Left colon (tissue), 2 donors: ENCODE measurements at regions not wholly inside any gene's neighbourhood (a gene's known extent, or its start where the extent isn't known, plus 50 kb on each side); places are given as distances from the start of the nearest gene placed in this dataset.

ENCODE experiments used
- ATAC-seq: fragments of 200-7000 bp; cut with Tn5 transposase; one replicate; pipeline ENCODE4 v1.9.1; 2020; ENCODE audit warnings: mild to moderate bottlenecking, moderate library complexity
- DNase-seq, 2 donors: peaks; one replicate each; pipeline ENCODE4 v3.0.0-alpha.2; 2020
- intact Hi-C, 2 donors: fragments of 100-400 bp; cut with DNase I in 1 of 2; cut with micrococcal nuclease in 1 of 2; formaldehyde crosslinking; loops; one replicate each; pipeline versions ENCODE4 v1.11.2 to v1.14.0; 2022; cut with DNase I, micrococcal nuclease
- donor health status: DM: no; HTN: no; CAD: no.
- donor health status: DM: yes; HTN: yes; CAD: no.

- intact Hi-C loops: no loop called here
- ATAC-seq (no peak), DNase-seq (no peak)
Observed at GRCh38 chr14:34201909-34202637, 251.2 kb upstream of the EGLN3 start.

DNA sequence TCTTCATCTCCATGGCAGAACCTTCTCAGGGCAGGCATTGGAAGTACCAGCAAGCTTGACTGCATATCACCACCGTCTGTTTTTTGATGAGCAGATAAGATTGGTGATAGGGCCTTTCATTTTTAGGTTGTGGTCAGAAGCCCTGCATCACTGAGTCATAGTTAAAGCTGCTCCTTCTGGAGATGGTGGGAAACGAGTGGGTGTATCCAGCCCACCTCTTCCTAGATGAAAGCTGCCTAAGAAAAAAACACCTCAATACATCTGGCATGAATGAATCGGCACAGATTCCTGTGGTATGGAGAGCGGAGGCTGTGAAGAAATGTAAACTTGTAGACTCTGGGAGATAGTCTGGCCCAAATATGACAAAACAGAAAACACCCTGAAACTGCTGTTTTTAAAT is 248.7 kb upstream of the EGLN3 start:
- intact Hi-C loops: no loop called here
- DNase-seq (no peak), ATAC-seq (no peak)

- intact Hi-C loops: no loop called here
Observed at GRCh38 chr14:34198096-34198495, 247.2 kb upstream of the EGLN3 start.

DNA sequence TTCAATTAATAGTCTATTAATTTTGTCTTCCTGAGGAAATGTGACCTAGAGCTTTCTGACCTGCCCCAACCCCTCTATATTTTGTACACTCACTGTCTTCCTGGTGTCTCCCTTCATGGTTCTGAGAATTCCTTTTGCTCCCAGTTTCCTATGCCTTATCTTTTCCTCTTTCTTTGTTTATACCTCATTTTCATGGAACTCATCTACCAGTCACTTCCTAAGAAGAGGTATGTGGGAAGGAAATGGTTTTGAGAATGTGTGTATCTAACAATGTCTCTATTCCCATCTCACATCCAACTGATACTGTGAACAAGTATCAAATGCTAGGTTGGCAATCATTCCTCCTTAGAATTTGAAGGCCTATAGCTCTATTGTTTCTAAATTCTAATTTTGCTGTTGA is 245.1 kb upstream of the EGLN3 start:
- ATAC-seq (no peak), DNase-seq (no peak)
- intact Hi-C loops: no loop called here

More at GRCh38 chr14:34198096-34198495, 247.2 kb upstream of the EGLN3 start:
- ATAC-seq (no peak), DNase-seq (no peak)

GRCh38 chr14:34190717-34191116 is 239.8 kb upstream of the EGLN3 start:
- intact Hi-C loops: no loop called here
- no peak for ATAC-seq
- no peak for DNase-seq

DNA sequence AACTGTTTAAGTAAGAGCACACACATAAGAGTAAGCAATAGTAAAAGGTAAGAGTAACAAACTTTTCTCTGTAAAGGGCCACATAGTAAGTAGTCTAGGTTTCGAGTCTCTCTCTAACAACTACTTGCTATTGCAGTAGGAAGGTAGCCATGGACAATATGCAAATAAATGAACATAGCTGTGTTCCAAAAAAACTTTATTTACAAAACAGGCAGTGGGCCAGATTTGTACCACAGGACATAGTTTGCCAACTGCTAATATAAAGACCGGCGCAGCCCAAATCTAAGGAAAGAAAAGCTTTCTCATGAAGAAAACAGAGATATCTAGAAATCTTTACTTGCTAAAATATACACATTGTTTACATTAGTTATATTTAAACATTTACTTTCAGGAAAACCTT is 239.0 kb upstream of the EGLN3 start:
- intact Hi-C loops: no loop called here
- ATAC-seq (no peak), DNase-seq (no peak)

DNA sequence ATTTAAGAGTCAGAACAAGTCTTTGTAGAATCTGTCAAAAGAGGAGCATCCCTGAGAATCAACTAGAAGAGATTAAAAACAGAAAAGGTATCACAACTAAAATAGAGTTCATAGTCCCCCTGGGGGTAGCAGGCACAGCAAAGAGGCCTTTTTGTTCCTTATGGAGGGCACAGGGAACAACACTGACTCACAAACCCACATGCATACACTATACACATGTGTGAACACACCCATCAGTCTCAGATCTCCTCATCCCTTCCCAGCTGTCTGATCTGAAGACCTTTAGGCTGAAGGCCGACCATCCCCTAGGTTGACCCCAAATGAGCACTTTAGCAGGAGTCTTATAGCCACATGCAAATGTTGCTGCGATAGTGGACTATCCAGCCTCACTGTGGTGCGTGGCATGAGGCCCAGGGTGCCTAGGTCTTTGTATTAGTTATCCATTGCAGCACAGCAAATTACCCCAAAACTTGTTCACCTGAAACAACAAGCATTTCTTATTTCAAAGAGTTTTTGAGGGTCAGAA is 236.7 kb upstream of the EGLN3 start:
- intact Hi-C loops: no loop called here
- ATAC-seq (no peak), DNase-seq (no peak)

DNA sequence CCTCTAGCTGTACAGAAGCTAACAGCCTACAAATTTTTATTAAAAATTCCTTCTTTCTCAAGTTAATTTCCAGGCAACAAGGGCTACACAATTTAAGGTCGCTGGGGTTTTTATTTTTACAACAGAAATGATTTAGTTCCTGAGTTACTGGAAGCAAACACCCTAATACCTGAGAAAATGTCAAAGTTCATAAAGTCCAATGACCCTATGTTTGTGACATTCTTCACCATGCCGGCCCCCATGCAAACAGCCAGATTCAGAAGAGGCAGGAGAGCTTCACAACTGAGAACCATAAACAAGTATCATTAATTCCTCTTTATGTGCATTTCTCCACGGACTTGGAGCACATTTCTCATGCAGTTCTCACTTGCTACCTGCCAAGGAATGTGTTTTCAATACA is 236.2 kb upstream of the EGLN3 start:
- intact Hi-C loops: no loop called here
- DNase-seq (no peak), ATAC-seq (no peak)

- intact Hi-C loops: no loop called here
- ATAC-seq (no peak), DNase-seq (no peak)
Observed at GRCh38 chr14:34184126-34184525, 233.3 kb upstream of the EGLN3 start.

GRCh38 chr14:34183478-34183877 is 232.6 kb upstream of the EGLN3 start:
- no peak for ATAC-seq
- DNase-seq: no peak
- intact Hi-C loops: no loop called here

DNA sequence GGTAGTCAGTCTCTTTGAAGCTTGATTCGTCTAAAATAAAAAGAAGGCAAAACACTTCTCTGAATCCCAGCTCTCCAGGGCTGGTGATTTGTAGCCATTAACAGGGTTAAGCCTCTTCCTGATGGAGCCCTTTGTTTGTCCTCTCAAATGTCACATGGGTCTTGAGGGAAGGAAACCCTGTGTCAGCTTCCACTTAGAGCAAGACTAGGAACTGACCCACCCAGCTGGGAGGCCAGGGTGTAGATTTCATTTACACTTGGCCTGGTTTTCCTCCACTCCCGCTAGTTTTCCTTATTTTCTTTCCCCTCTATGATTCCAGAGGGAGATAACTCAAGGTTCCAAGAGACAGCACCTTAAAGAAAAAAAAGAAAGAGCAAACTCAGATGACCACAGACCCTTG is 230.5 kb upstream of the EGLN3 start:
- no peak for ATAC-seq
- intact Hi-C loops: no loop called here
- DNase-seq: no peak

DNA sequence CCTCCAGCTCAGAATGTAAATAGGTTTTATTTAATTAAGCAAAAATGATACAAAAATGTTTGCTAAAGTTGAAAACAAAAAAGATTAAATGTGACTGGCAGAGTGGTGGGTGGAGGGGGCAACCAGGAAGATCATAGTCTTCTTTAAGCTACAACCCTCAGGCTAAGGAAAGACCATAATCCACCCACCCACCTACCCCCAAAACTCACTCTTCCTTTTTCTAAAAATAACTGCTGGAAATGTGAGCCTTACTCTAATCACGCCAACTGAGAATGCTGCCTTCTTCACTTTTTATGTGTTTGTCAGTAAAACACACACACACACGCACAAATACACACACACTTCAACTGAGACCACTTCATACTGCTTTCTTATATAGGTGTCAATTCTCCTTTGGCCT is 230.0 kb upstream of the EGLN3 start:
- intact Hi-C loops: no loop called here
- no peak for DNase-seq
- ATAC-seq: no peak

GRCh38 chr14:34180434-34180833 is 229.6 kb upstream of the EGLN3 start:
- DNase-seq: no peak
- intact Hi-C loops: no loop called here
- no peak for ATAC-seq

DNA sequence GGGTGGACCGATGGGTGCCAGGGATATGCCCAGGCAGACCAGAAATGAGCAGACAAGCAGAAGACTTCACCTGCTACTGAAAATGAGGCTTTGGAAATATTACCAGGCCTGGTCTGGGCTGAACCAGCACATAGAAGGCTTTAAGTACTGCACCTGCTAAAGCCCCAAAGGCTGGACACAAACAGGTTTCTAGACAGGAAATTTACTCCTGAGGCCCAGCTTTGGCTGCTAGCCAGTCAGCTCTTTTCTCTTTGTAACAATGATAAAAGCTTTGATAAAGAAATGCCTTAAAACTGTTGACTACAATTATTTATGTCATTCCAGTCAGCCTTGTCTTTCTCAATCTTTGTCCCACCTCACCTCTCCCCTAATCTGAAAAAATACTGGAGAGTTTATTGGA is 228.9 kb upstream of the EGLN3 start:
- ATAC-seq: no peak
- no peak for DNase-seq
- intact Hi-C loops: no loop called here

DNA sequence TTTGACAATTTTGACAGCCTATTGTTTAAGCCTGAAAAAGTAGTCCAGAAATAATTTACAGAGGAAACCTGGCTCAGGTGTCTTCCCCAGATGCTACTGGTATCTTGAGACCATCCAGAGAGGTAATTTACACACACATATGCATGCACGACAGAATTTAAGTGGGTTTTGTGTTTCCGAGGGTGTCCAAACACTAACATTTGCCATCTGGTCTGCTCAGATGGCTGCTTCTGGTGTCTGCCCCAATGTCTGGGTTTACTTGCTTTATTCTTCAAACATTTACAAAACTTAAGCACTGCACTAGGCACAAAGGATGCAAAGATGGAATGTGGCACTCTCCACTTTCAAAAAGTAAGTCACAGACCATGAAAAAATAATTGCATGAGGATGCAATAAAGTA is 226.6 kb upstream of the EGLN3 start:
- DNase-seq (no peak), ATAC-seq (no peak)
- intact Hi-C loops: no loop called here

GRCh38 chr14:34175574-34175973 is 224.7 kb upstream of the EGLN3 start:
- DNase-seq (no peak), ATAC-seq (no peak)
- intact Hi-C loops: no loop called here

GRCh38 chr14:34174973-34175372 is 224.1 kb upstream of the EGLN3 start:
- ATAC-seq (no peak), DNase-seq (no peak)
- intact Hi-C loops: no loop called here

- intact Hi-C loops: no loop called here
Observed at GRCh38 chr14:34173916-34174315, 223.0 kb upstream of the EGLN3 start.

GRCh38 chr14:34172550-34173368 is 221.9 kb upstream of the EGLN3 start:
- ATAC-seq: no peak
- intact Hi-C loops: no loop called here
- DNase-seq: no peak

More at GRCh38 chr14:34173916-34174315, 223.0 kb upstream of the EGLN3 start:
- ATAC-seq (no peak), DNase-seq (no peak)

- ATAC-seq (no peak), DNase-seq (no peak)
- intact Hi-C loops: no loop called here
Observed at GRCh38 chr14:34172173-34172451, 221.2 kb upstream of the EGLN3 start.
